HCT116 (cell line): ENCODE measurements at regions not wholly inside any gene's neighbourhood (a gene's known extent, or its start where the extent isn't known, plus 50 kb on each side); places are given as distances from the start of the nearest gene placed in this dataset.

Experiments
- ATAC-seq: fragments of 200-7000 bp; cut with Tn5 transposase; 2 replicates; pipeline ENCODE4 v1.9.1; 2020; ENCODE audit warnings: mild to moderate bottlenecking, moderate library complexity
- BruUV-seq: library from RNA; stranded (reverse); fragments of 400-500 nt; replicated peaks from 2 replicates; lab custom pipeline; 2021; lab: Mats Ljungman, UMichigan
- CTCF ChIA-PET: fragments of 300-600 bp; sonication (Branson Sonifier 250); formaldehyde crosslinking; loops from one replicate; lab custom pipeline; 2021; ENCODE audit warnings: antibody characterized with exemption; lab: Charles Lee
- POLR2A ChIA-PET: fragments of 300-600, 350-600 bp; sonication (Branson Sonifier 250); formaldehyde crosslinking; loops from one replicate; lab custom pipeline; 2021; ENCODE audit warnings: antibody characterized with exemption; lab: Charles Lee
- RAD21 ChIA-PET, 2 experiments: fragments of 300-600 bp; sonication (Branson Sonifier 250); formaldehyde crosslinking; loops; one replicate each; lab custom pipeline; 2023; ENCODE audit warnings: low total read pairs in 2 of 2; ENCODE audit not compliant: uncharacterized antibody in 2 of 2, unreplicated experiment in 2 of 2, low non-redundant PET in 1 of 2; lab: Charles Lee
- DNase-seq: peaks from one replicate; pipeline ENCODE4 v3.0.0-alpha.2; 2010; ENCODE audit warnings: low read depth, low spot score
- H2AFZ ChIP-seq: fragments of 200-600 bp; shearing (Covaris generic), sonication (generic); 2 replicates; pipeline ENCODE4 v1.6.1; 2017; ENCODE audit warnings: low read depth, mixed run types, mixed read lengths, antibody characterized with exemption, low read length; ENCODE audit not compliant: poor library complexity, severe bottlenecking
- H3K27ac ChIP-seq: 2 replicates; pipeline ENCODE4 v1.5.1; 2012; ENCODE audit warnings: low read depth, low read length
- H3K27me3 ChIP-seq: fragments of 200-600 bp; sonication (generic); 2 replicates; pipeline ENCODE4 v1.6.1; 2016; ENCODE audit warnings: mixed run types, low read length, mixed read lengths; ENCODE audit not compliant: insufficient read depth
- H3K36me3 ChIP-seq, 2 experiments: fragments of 200-500 bp in 1 of 2; fragments of 200-600 bp in 1 of 2; sonication (Bioruptor generic) in 1 of 2; sonication (generic) in 1 of 2; 2 replicates each; pipeline versions ENCODE4 v1.5.1 to v1.6.1; 2014 to 2016; ENCODE audit warnings: low read length in 2 of 2, inconsistent platforms in 1 of 2, mixed read lengths in 1 of 2, mixed run types in 1 of 2; ENCODE audit not compliant: insufficient read depth in 2 of 2, control insufficient read depth in 1 of 2
- H3K4me1 ChIP-seq, 2 experiments: fragments of 200-600 bp in 1 of 2; sonication (generic) in 1 of 2; 2 replicates each; pipeline versions ENCODE4 v1.5.1 to v1.6.1; 2012 to 2017; ENCODE audit warnings: low read length in 2 of 2, inconsistent platforms in 1 of 2, mild to moderate bottlenecking in 1 of 2, mixed read lengths in 1 of 2, mixed run types in 1 of 2, moderate library complexity in 1 of 2; ENCODE audit not compliant: insufficient read depth in 2 of 2, control insufficient read depth in 1 of 2
- H3K4me2 ChIP-seq: fragments of 200-600 bp; sonication (generic); 2 replicates; pipeline ENCODE4 v1.6.1; 2017; ENCODE audit warnings: mixed run types, low read length, mixed read lengths
- H3K4me3 ChIP-seq, 2 experiments: fragments of 200-600 bp in 1 of 2; sonication (generic) in 1 of 2; replicated peaks in 1 of 2; 2 replicates each; pipeline ENCODE4 v1.5.1; 2011 to 2016; ENCODE audit warnings: low read length in 2 of 2, control low read depth in 1 of 2, low read depth in 1 of 2, mild to moderate bottlenecking in 1 of 2, mixed read lengths in 1 of 2, mixed run types in 1 of 2
- H3K79me2 ChIP-seq: fragments of 200-600 bp; sonication (generic); 2 replicates; pipeline ENCODE4 v1.6.1; 2017; ENCODE audit warnings: mild to moderate bottlenecking, mixed run types, low read length, moderate library complexity, mixed read lengths; ENCODE audit not compliant: insufficient read depth
- H3K9ac ChIP-seq: fragments of 200-600 bp; sonication (generic); 2 replicates; pipeline ENCODE4 v1.6.1; 2016; ENCODE audit warnings: low read length, mixed read lengths
- H3K9me2 ChIP-seq: fragments of 200-600 bp; sonication (generic), shearing (Covaris generic); 2 replicates; pipeline ENCODE4 v1.6.1; 2017; ENCODE audit warnings: mixed run types, mild to moderate bottlenecking, moderate library complexity; ENCODE audit not compliant: insufficient read depth
- H3K9me3 ChIP-seq, 2 experiments: fragments of 200-500 bp in 1 of 2; fragments of 200-600 bp in 1 of 2; sonication (Bioruptor generic) in 1 of 2; sonication (generic) in 1 of 2; 2 replicates each; pipeline ENCODE4 v1.6.1; 2014 to 2017; ENCODE audit warnings: low read length in 2 of 2, mixed read lengths in 2 of 2, inconsistent platforms in 1 of 2, low read depth in 1 of 2, mild to moderate bottlenecking in 1 of 2, mixed run types in 1 of 2, moderate library complexity in 1 of 2; ENCODE audit not compliant: control insufficient read depth in 1 of 2, insufficient read depth in 1 of 2
- H4K20me1 ChIP-seq: fragments of 200-600 bp; sonication (generic), shearing (Covaris generic); 2 replicates; pipeline ENCODE4 v1.6.1; 2017; ENCODE audit warnings: mixed run types, mild to moderate bottlenecking, moderate library complexity; ENCODE audit not compliant: insufficient read depth
- CBX3 ChIP-seq: IDR thresholded peaks from 2 replicates; pipeline ENCODE4 v1.6.1; 2012; ENCODE audit warnings: low read depth
- CEBPB ChIP-seq: IDR thresholded peaks from 2 replicates; pipeline ENCODE4 v1.6.1; 2012; ENCODE audit warnings: low read depth
- CTCF ChIP-seq, 3 experiments: fragments of 200-600 bp in 1 of 3; sonication (generic) in 1 of 3; IDR thresholded peaks in 2 of 3; conservative IDR thresholded peaks in 1 of 3; 2 replicates each; pipeline ENCODE4 v1.5.1; 2012 to 2017; ENCODE audit warnings: low read depth in 2 of 3, low read length in 2 of 3, antibody characterized with exemption in 1 of 3, borderline replicate concordance in 1 of 3, control low read depth in 1 of 3, mild to moderate bottlenecking in 1 of 3, mixed read lengths in 1 of 3, mixed run types in 1 of 3, moderate library complexity in 1 of 3; ENCODE audit not compliant: insufficient read depth in 1 of 3
- EGR1 ChIP-seq: IDR thresholded peaks from 2 replicates; pipeline ENCODE4 v1.6.1; 2012; ENCODE audit warnings: low read depth
- ELF1 ChIP-seq: IDR thresholded peaks from 2 replicates; pipeline ENCODE4 v1.6.1; 2012; ENCODE audit warnings: low read depth, borderline replicate concordance
- EZH2 ChIP-seq: fragments of 200-600 bp; sonication (generic); IDR thresholded peaks from 2 replicates; pipeline ENCODE4 v1.6.1; 2017; ENCODE audit warnings: antibody characterized with exemption, mixed run types
- EZH2phosphoT487 ChIP-seq: fragments of 200-600 bp; IDR thresholded peaks from 2 replicates; pipeline ENCODE4 v1.6.1; 2018; ENCODE audit warnings: antibody characterized with exemption, borderline replicate concordance
- POLR2A ChIP-seq: IDR thresholded peaks from 2 replicates; pipeline ENCODE4 v1.7.0; 2011; ENCODE audit warnings: borderline replicate concordance; ENCODE audit not compliant: insufficient read depth, insufficient read length; ENCODE audit errors: extremely low read depth
- SIN3A ChIP-seq: IDR thresholded peaks from 2 replicates; pipeline ENCODE4 v1.6.1; 2012; ENCODE audit warnings: low read depth
- SP1 ChIP-seq: IDR thresholded peaks from 2 replicates; pipeline ENCODE4 v1.6.1; 2012; ENCODE audit warnings: low read depth
- SRF ChIP-seq: IDR thresholded peaks from 2 replicates; pipeline ENCODE4 v1.6.1; 2012; ENCODE audit warnings: low read depth
- TCF7L2 ChIP-seq: IDR thresholded peaks from 2 replicates; pipeline ENCODE4 v1.7.0; 2011; ENCODE audit warnings: borderline replicate concordance, inconsistent platforms; ENCODE audit not compliant: insufficient read depth, insufficient read length; ENCODE audit errors: extremely low read depth
- ZBTB33 ChIP-seq: IDR thresholded peaks from 2 replicates; pipeline ENCODE4 v1.6.1; 2011; ENCODE audit warnings: mild to moderate bottlenecking, low read length, moderate library complexity; ENCODE audit not compliant: insufficient replicate concordance; ENCODE audit errors: extremely low read depth
- ZNF274 ChIP-seq: fragments of 200-500 bp; sonication (Bioruptor generic); IDR thresholded peaks from 2 replicates; pipeline ENCODE4 v1.6.1; 2014; ENCODE audit warnings: mild to moderate bottlenecking, low read depth, low read length, inconsistent platforms
- intact Hi-C: fragments of 100-400 bp; cut with micrococcal nuclease; formaldehyde crosslinking; loops from 2 replicates; pipeline ENCODE4 v1.10.0; 2022

- no peak for TF ChIP-seq ZBTB33
- no peak for TF ChIP-seq CEBPB
- no peak for TF ChIP-seq TCF7L2
- no peak for TF ChIP-seq SRF
- no peak for TF ChIP-seq SP1
- TF ChIP-seq ZNF274 = no peak
- TF ChIP-seq EGR1 = no peak
- TF ChIP-seq CBX3 = no peak
These were observed 74.0 kb upstream of the RARB start (continued) for GRCh38 chr3:25354071-25354470.

- CTCF ChIA-PET = no interaction called here
- ATAC-seq (no peak), DNase-seq (no peak)
- no peaks in the 10 kb centered on the region for H3K79me2 ChIP-seq
- H4K20me1 ChIP-seq = no peaks in the 10 kb centered on the region; the same call in 1 of the 2 replicates
- intact Hi-C loops = no loop called here
- RAD21 ChIA-PET = no interaction called here
- no peaks in the 10 kb centered on the region for H3K36me3 ChIP-seq
- TF ChIP-seq SIN3A (no peak), ELF1 (no peak), POLR2A (no peak), CBX3 (no peak), ZNF274 (no peak), EZH2phosphoT487 (no peak), SRF (no peak), SP1 (no peak), CTCF (IDR thresholded peaks at IDR 0.05 in 2 of 3, conservative IDR thresholded peaks at IDR 0.05 in 1 of 3; ENCODE audit: borderline replicate concordance in 1 of 3, insufficient read depth in 1 of 3, low read depth in 2 of 3, low read length in 2 of 3) (no peak), CEBPB (no peak), EZH2 (no peak)
- no peak overlapping the region for H2AFZ ChIP-seq
- H3K27me3 ChIP-seq = peaks cover 4% of the 10 kb centered on the region
- H3K9me3 ChIP-seq = no peaks in the 10 kb centered on the region
- no peak overlapping the region for H3K27ac ChIP-seq
- no peak overlapping the region for H3K4me3 ChIP-seq
- H3K9me2 ChIP-seq = no peaks in the 10 kb centered on the region
- POLR2A ChIA-PET = interaction anchor here (0.6 kb wide), 1 partner anchor 58 kb away, joined by 3 read pairs; no protein-coding TSS in a partner anchor
- no TSS peak for BruUV-seq
- no peaks in the 10 kb centered on the region for H3K4me1 ChIP-seq
- no peak overlapping the region for H3K9ac ChIP-seq
- no peak overlapping the region for H3K4me2 ChIP-seq
These were observed 72.8 kb upstream of the RARB start for GRCh38 chr3:25355034-25355885.
